DMS114 treated with DMSO at 0.1 percent for 48 hours (cell line): ENCODE measurements at regions not wholly inside any gene's neighbourhood (a gene's known extent, or its start where the extent isn't known, plus 50 kb on each side); places are given as distances from the start of the nearest gene placed in this dataset.
A peak's percentile ranks its signal among the peaks of the same experiment; 100 is the strongest.
"Not testable (repeated sequence)": the region's sequence is repeated elsewhere in the genome, so short reads cannot be mapped to it uniquely, and the experiment has no call there.

ENCODE experiments used
- DNase-seq: peaks from one replicate; lab custom pipeline; 2025; ENCODE audit not compliant: unreplicated experiment; lab: John Stamatoyannopoulos, UW

GRCh38 chr4:64216741-64217140, 192.5 kb downstream of the TECRL start:
- DNase-seq, result no peak

DNA sequence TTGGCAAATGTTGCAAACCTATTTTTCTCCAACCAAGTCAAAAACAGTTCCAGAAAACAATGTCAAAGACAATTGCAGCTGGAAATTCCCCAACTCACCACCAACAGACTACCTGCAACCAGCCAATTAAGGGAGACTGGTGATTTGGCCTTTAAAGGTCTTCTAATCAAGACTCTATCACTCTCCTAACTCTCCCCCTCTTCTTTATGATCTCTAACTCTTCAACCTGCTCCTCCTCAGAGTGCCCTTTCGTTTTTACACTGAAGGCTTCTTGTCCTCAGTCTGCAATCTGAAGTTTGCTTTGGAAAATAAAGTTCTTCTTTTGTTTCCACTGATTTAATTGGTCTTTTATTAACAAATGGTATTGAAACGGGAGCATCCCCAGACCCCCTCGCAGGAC, 203.9 kb downstream of the TECRL start:
- DNase-seq, result no peak

GRCh38 chr4:64200001-64200555, 209.2 kb downstream of the TECRL start:
- DNase-seq, result no peak

DNA sequence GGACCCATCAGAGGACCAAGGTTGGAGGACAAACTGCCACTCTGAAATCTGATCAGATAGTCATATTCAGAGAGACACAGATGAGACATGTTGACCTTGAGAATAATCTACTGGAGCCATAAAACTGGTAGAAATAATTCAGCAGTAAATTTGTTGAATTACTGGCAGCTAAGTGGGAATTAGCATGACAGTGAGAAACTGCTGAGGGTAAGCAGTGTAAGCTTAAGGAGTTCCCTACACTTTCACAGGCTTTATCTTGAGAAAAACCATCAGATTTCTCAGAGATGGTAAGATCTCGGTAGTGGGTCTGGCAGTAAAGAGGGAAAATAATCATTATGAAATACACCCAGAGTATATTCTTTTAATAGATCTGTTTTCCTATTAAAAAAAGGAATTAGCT, 213.7 kb downstream of the TECRL start:
- no peak for DNase-seq

DNA sequence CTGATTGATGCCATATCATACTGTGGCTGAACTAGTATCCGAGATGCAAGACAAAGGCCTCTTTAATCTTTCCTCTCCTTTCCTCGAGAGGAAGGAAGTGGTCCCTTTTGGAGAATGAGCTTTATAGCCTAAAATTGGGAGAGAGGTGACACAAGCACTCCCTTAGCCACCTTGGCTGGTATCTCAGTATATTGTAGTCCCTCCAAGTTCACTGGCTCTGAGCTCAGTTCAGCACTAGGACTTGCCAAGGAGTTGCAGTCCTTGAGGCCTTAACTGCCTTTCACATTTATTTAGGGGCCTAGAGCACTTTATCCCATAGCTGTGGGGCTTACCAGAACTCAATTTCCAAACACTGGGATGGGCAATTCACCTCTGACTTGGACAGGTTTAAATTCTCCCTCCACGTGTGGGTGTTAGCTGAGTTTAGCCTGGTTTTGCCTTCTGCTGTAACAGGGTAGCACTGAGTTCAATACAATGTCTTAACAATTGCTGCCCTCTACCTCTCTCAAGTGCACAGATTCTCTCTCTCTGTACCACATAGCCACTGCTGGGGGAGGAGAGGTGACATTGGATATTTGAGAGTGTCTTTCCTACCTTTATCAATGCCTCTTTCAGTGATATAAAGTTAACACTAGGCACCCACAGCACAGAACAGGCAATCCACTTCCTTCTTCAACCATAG, 216.4 kb downstream of the TECRL start:
- DNase-seq, result no peak

- no peak for DNase-seq
These were observed 234.9 kb downstream of the TECRL start for GRCh38 chr4:64174247-64174882.

DNA sequence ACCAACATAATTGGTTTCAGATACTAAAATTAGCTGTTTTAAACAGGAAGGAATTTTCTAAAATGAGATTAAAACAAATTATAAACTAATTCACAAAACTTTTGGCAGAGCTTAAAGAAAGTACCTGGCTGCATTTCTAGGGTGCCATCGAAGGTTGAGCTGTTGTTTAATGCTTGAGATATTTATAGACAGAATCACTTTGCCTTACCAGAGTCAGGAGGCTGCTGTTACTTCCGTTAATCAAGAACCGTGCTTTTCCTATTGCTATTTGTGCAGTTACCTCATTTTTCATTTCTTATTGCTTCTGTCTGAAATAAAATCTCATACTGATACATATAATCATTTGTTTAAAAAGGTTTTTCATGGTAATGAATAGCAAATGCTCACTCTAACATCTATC, 242.9 kb downstream of the TECRL start:
- DNase-seq, result no peak

GRCh38 chr4:64158648-64159326, 250.5 kb downstream of the TECRL start:
- peak; percentile 46 for DNase-seq

- no peak for DNase-seq
These were observed 251.9 kb downstream of the TECRL start for GRCh38 chr4:64157397-64157796.

DNA sequence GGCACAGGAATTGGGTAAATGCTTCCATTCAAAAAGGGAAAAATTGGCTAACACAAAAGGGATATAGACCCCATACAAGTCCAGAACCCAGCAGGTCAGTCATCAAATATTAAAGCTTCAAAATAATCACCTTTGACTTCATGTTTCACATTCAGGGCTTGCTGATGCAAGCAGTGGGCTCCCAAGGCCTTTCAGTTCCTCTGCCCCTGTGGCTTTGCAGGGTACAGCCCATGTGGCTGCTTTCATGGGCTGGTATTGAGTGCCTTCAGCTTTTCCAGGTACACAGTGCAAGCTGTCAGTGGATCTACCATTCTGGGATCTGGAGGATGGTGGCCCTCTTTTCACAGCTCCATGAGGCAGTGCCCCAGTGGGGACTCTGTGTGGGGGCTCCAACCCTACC, 253.0 kb downstream of the TECRL start:
- DNase-seq, result no peak

- DNase-seq, result no peak
These were observed 263.2 kb downstream of the TECRL start for GRCh38 chr4:64146030-64146429.

DNA sequence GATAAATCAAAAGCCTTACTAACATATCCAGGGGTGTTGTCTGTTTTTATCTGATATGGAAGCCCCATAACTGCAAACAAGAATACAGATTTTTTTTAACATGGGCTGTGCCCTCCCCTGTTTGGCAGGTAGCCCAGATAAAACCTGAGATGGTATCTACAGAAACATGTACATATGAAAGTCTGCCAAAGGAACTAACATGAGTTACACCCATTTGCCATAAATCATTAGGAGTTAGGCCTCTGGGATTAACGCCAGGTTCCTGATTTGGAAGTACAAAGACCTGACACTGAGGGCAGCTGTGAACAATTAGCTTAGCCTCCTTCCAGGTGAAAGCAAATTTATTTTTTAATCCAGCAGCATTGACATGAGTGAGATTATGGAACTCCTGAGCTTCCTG, 264.3 kb downstream of the TECRL start:
- no peak for DNase-seq

DNA sequence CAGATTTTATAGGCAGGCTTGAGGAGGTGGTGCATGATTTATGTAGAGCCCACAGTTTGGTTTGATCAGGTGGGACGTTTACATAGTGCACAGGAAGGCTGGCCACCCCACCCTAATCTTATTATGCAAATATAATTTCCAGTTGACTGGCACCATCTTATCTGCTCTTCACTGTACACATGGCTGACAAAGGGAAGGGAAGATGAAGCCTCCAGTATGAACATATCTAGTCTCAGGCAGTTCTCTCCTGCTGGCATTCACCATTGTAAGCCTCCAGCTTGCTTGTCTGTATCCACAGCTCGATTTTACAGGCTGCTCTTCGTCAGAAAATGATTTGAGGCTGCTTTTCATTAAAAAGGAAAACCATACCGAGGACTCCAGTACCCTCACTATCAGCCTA, 278.3 kb downstream of the TECRL start:
- DNase-seq, result no peak

GRCh38 chr4:64125354-64125753, 283.9 kb downstream of the TECRL start:
- no peak for DNase-seq

- DNase-seq, result no peak
These were observed 287.4 kb downstream of the TECRL start for GRCh38 chr4:64121803-64122202.

DNA sequence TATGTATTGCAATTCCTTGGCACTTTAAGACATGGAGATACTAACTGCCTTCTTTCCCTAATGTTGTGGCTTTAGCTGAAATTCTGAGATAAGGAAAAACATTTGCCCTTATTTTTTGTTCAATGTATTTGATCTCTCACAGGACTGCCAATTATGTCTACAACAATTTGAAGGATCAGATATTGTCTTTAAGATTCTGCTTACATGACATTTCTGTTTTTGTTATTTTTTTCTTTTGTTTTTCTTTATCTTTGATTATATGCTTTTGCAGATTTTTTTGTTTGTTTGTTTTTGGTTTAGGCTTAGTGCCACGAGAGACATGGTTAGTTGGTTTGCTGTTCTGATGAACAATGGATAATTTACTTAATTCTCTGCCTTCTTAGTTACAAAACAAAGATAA, 303.3 kb downstream of the TECRL start:
- DNase-seq, result no peak

GRCh38 chr4:64095398-64095797, 313.9 kb downstream of the TECRL start:
- no peak for DNase-seq

GRCh38 chr4:64079316-64079715, 329.9 kb downstream of the TECRL start:
- DNase-seq, result no peak

DNA sequence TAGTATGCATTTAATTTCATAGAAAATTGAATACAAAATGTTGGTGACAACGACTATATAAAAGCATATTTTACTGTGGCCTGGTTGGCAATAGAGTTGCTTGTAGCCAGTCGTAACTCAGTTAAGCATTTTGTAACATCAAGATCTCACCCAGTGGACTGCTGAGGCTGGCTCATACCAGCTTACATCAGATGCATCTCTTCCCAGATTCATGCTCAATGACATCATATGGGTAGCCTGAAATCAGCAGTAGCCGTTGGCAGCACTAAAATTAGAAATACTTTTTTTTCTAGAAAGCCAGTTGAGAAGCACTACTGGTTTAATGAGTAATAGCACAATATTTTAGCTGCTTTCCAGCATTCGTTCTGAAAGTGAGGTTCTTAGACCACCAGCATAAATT, 341.2 kb downstream of the TECRL start:
- DNase-seq, result no peak

DNA sequence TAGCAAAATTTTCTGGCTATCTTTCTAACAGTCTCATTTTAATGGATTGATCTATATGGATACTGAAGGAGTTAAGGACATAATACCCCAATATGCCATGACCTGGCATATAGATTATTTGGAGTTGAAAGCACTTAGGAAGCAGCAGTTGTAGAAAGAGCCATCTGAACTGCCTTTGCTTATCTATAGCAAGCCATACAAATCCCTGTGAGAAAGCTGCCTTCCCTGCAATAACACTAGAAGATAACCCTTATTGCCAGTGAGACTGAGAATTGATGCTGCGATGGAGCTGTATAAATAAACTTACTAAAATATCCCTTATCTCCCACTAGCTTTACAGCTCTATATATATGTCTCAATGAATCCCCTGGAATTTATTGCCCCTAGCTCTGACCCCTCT, 346.3 kb downstream of the TECRL start:
- DNase-seq, result no peak

DNA sequence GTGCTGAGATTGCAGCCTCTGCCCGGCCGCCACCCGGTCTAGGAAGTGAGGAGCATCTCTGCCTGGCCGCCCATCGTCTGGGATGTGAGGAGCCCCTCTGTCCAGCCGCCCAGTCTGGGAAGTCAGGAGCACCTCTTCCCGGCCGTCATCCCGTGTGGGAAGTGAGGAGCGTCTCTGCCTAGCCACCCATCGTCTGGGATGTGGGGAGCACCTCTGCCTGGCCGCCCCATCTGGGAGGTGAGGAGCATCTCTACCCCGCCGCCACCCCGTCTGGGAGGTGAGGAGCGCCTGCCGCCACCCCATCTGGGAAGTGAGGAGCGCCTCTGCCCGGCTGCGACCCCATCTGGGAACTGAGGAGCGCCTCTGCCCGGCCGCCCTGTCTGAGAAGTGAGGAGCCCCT, 372.2 kb downstream of the TECRL start:
- not testable (repeated sequence) for DNase-seq

- no peak for DNase-seq
These were observed 386.7 kb downstream of the TECRL start for GRCh38 chr4:64022560-64022959.
